HepG2 (cell line): ENCODE measurements at regions not wholly inside any gene's neighbourhood (a gene's known extent, or its start where the extent isn't known, plus 50 kb on each side); places are given as distances from the start of the nearest gene placed in this dataset.

Experiments used
- ATAC-seq: fragments of 200-7000 bp; cut with Tn5 transposase; 3 replicates; pipeline ENCODE4 v1.9.1; 2020; ENCODE audit warnings: mild to moderate bottlenecking, moderate library complexity
- BruUV-seq: library from RNA; stranded (reverse); fragments of 400-500 nt; replicated peaks from 2 replicates; lab custom pipeline; 2021; lab: Mats Ljungman, UMichigan
- CTCF ChIA-PET: fragments of 300-600 bp; formaldehyde crosslinking; extraction: SDS; loops from one replicate; lab custom pipeline; 2021; ENCODE audit warnings: low total read pairs, inconsistent platforms, low intra/inter-chr PET ratio; lab: Yijun Ruan, JAX
- POLR2A ChIA-PET: fragments of 350-600 bp; sonication (Branson Sonifier 250); formaldehyde crosslinking; loops from one replicate; lab custom pipeline; 2020; ENCODE audit warnings: antibody characterized with exemption, inconsistent platforms; lab: Yijun Ruan, JAX
- DNase-seq: peaks from one replicate; pipeline ENCODE4 v3.0.0-alpha.2; 2015; ENCODE audit warnings: low spot score
- FAIRE-seq: peaks from 3 replicates; lab custom pipeline; 2011; peaks lifted over from hg19 to GRCh38; lab: Jason Lieb, UNC
- H2AFZ ChIP-seq: one replicate; pipeline ENCODE4 v1.6.1; 2011; ENCODE audit warnings: low read length, inconsistent platforms
- H3K27ac ChIP-seq: fragments of 300-600 bp; 3 replicates; pipeline ENCODE4 v1.8.0; 2011; ENCODE audit warnings: mixed run types, mild to moderate bottlenecking, mixed read lengths, low read length, inconsistent platforms; ENCODE audit not compliant: insufficient read depth; ENCODE audit errors: extremely low read length
- H3K27me3 ChIP-seq, 2 experiments: fragments of 200-600 bp in 1 of 2; 2 replicates in 1 of 2; 3 replicates in 1 of 2; pipeline versions ENCODE4 v1.6.0 to v1.8.0; 2011; ENCODE audit warnings: low read length in 2 of 2, mild to moderate bottlenecking in 2 of 2, moderate library complexity in 2 of 2, inconsistent platforms in 1 of 2; ENCODE audit not compliant: insufficient read depth in 2 of 2, control insufficient read depth in 1 of 2
- H3K36me3 ChIP-seq, 2 experiments: fragments of 200-600 bp in 1 of 2; replicated peaks in 1 of 2; 2 replicates in 1 of 2; 3 replicates in 1 of 2; pipeline versions ENCODE4 v1.5.1 to v1.8.0; 2011; ENCODE audit warnings: low read length in 2 of 2, inconsistent platforms in 1 of 2; ENCODE audit not compliant: insufficient read depth in 2 of 2, control insufficient read depth in 1 of 2
- H3K4me1 ChIP-seq: 2 replicates; pipeline ENCODE4 v1.5.1; 2012; ENCODE audit warnings: low read length, inconsistent platforms; ENCODE audit not compliant: insufficient read depth
- H3K4me2 ChIP-seq: 2 replicates; pipeline ENCODE4 v1.6.0; 2011; ENCODE audit warnings: low read depth, low read length, inconsistent platforms
- H3K4me3 ChIP-seq, 3 experiments: fragments of 200-600 bp in 1 of 3; sonication (generic), shearing (Covaris generic) in 1 of 3; replicated peaks in 1 of 3; 2 replicates each; pipeline ENCODE4 v1.5.1; 2011 to 2016; ENCODE audit warnings: low read length in 3 of 3, inconsistent platforms in 2 of 3, low read depth in 2 of 3, mild to moderate bottlenecking in 2 of 3, control low read depth in 1 of 3, mixed read lengths in 1 of 3; ENCODE audit not compliant: insufficient read depth in 1 of 3
- H3K79me2 ChIP-seq: one replicate; pipeline ENCODE4 v1.6.1; 2011; ENCODE audit warnings: low read length, inconsistent platforms; ENCODE audit not compliant: insufficient read depth
- H3K9ac ChIP-seq: 2 replicates; pipeline ENCODE4 v1.6.0; 2011; ENCODE audit warnings: mild to moderate bottlenecking, low read depth, low read length, inconsistent platforms; ENCODE audit not compliant: insufficient read depth
- H3K9me3 ChIP-seq: 2 replicates; pipeline ENCODE4 v1.5.1; 2012; ENCODE audit warnings: mild to moderate bottlenecking, low read length
- H4K20me1 ChIP-seq: 2 replicates; pipeline ENCODE4 v1.6.0; 2011; ENCODE audit warnings: inconsistent platforms, mild to moderate bottlenecking, low read length, moderate library complexity; ENCODE audit not compliant: insufficient read depth
- EP300 ChIP-seq, 3 experiments: sonication (generic) in 1 of 3; formaldehyde crosslinking in 1 of 3; IDR thresholded peaks; 2 replicates each; pipeline versions ENCODE4 v1.5.1 to v1.6.1; 2011 to 2020; ENCODE audit warnings: low read depth in 2 of 3, low read length in 2 of 3, borderline replicate concordance in 1 of 3, improper control_type of control experiment in 1 of 3, mild to moderate bottlenecking in 1 of 3, missing genetic modification reagents in 1 of 3, moderate library complexity in 1 of 3
- ETV5 ChIP-seq: IDR thresholded peaks from 2 replicates; pipeline ENCODE4 v1.6.1; 2018; ENCODE audit warnings: missing biosample characterization, missing genetic modification reagents, inconsistent platforms, borderline replicate concordance
- GZF1 ChIP-seq: sonication (generic); formaldehyde crosslinking; IDR thresholded peaks from 2 replicates; pipeline ENCODE4 v1.5.1; 2020; ENCODE audit warnings: mild to moderate bottlenecking, missing genetic modification reagents
- PHB2 ChIP-seq: fragments of 450-650 bp; IDR thresholded peaks from 2 replicates; pipeline ENCODE4 v1.6.1; 2018; ENCODE audit not compliant: partially characterized antibody
- ZFP36L2 ChIP-seq: sonication (generic); formaldehyde crosslinking; IDR thresholded peaks from 2 replicates; pipeline ENCODE4 v1.4.0; 2020; ENCODE audit warnings: missing genetic modification reagents
- ZMYM2 ChIP-seq: sonication (generic); formaldehyde crosslinking; IDR thresholded peaks from 2 replicates; pipeline ENCODE4 v1.8.0; 2022; ENCODE audit warnings: mild to moderate bottlenecking, missing genetic modification reagents
- ZNF232 ChIP-seq: sonication (generic); formaldehyde crosslinking; IDR thresholded peaks from 2 replicates; pipeline ENCODE4 v1.4.0; 2020; ENCODE audit warnings: missing genetic modification reagents, borderline replicate concordance
- ZNF317 ChIP-seq: sonication (generic); formaldehyde crosslinking; IDR thresholded peaks from 2 replicates; pipeline ENCODE4 v1.5.0; 2020; ENCODE audit warnings: mild to moderate bottlenecking, missing genetic modification reagents
- ZNF724P ChIP-seq: sonication (generic); formaldehyde crosslinking; IDR thresholded peaks from 2 replicates; pipeline ENCODE4 v1.8.0; 2022; ENCODE audit warnings: missing genetic modification reagents, borderline replicate concordance
- ZNF761 ChIP-seq: sonication (generic); formaldehyde crosslinking; conservative IDR thresholded peaks from 2 replicates; pipeline ENCODE4 v1.4.0; 2020; ENCODE audit warnings: mild to moderate bottlenecking, missing genetic modification reagents
- ZNF790 ChIP-seq: sonication (generic); formaldehyde crosslinking; IDR thresholded peaks from 2 replicates; pipeline ENCODE4 v1.8.0; 2022; ENCODE audit warnings: missing genetic modification reagents, mild to moderate bottlenecking, borderline replicate concordance
- whole genome bisulfite sequencing: methylation state at CpG from one replicate; pipeline ENCODE4 v1.1.6; 2017; ENCODE audit warnings: low lambda C conversion rate; 5-methylcytosine and 5-hydroxymethylcytosine counted together
- in situ Hi-C: cut with HindIII; loops from 2 replicates; pipeline ENCODE4 v1.10.0; 2017; ENCODE audit warnings: low pct_unique_long_range_greater_than_20kb; ENCODE audit not compliant: extremely low pct_ligation_motif_present
- intact Hi-C: fragments of 100-400 bp; cut with micrococcal nuclease; formaldehyde crosslinking; loops from one replicate; pipeline ENCODE4 v1.10.0; 2022; ENCODE audit not compliant: unreplicated experiment
- TF ChIP-seq, protein P1 (sequence below): sonication (generic); formaldehyde crosslinking; IDR thresholded peaks from 2 replicates; pipeline ENCODE4 v1.5.0; 2020; ENCODE audit warnings: missing genetic modification reagents

- no peaks in the 10 kb centered on the region for H3K4me1 ChIP-seq
- DNase-seq: no peak
- POLR2A ChIA-PET: no interaction called here
- no peaks in the 10 kb centered on the region for H4K20me1 ChIP-seq
- H3K9ac ChIP-seq: no peak overlapping the region
- CTCF ChIA-PET: no interaction called here
- H3K27ac ChIP-seq: no peak overlapping the region
- 0% methylated on average over 4 of the region's 8 CpGs for WGBS
- H3K4me3 ChIP-seq: no peak overlapping the region
- intact Hi-C loops (no loop called here), in situ Hi-C loops (loop anchor here (10.0 kb wide), 1 partner anchor 87 kb away; no protein-coding TSS in a partner anchor)
- H3K27me3 ChIP-seq: peaks cover 10 to 68% of the 10 kb centered on the region in 2 experiments
- ATAC-seq: no peak
- no peak for FAIRE-seq
- no peak overlapping the region for H2AFZ ChIP-seq
- H3K36me3 ChIP-seq: no peaks in the 10 kb centered on the region
- no peak overlapping the region for H3K4me2 ChIP-seq
- H3K9me3 ChIP-seq: no peaks in the 10 kb centered on the region
- no TSS peak for BruUV-seq
- no peaks in the 10 kb centered on the region for H3K79me2 ChIP-seq
- TF ChIP-seq ZNF232 (CRISPR knock-in tag) (no peak), ETV5 (no peak), ZNF790 (CRISPR knock-in tag) (no peak), ZNF317 (CRISPR knock-in tag) (no peak), ZNF761 (CRISPR knock-in tag) (no peak), PHB2 (no peak)
- TF ChIP-seq, protein P1, sequence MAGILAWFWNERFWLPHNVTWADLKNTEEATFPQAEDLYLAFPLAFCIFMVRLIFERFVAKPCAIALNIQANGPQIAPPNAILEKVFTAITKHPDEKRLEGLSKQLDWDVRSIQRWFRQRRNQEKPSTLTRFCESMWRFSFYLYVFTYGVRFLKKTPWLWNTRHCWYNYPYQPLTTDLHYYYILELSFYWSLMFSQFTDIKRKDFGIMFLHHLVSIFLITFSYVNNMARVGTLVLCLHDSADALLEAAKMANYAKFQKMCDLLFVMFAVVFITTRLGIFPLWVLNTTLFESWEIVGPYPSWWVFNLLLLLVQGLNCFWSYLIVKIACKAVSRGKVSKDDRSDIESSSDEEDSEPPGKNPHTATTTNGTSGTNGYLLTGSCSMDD (CRISPR knock-in tag): no peak
Observed at GRCh38 chr13:111031531-111031961, 83.6 kb upstream of the ARHGEF7 start.

DNA sequence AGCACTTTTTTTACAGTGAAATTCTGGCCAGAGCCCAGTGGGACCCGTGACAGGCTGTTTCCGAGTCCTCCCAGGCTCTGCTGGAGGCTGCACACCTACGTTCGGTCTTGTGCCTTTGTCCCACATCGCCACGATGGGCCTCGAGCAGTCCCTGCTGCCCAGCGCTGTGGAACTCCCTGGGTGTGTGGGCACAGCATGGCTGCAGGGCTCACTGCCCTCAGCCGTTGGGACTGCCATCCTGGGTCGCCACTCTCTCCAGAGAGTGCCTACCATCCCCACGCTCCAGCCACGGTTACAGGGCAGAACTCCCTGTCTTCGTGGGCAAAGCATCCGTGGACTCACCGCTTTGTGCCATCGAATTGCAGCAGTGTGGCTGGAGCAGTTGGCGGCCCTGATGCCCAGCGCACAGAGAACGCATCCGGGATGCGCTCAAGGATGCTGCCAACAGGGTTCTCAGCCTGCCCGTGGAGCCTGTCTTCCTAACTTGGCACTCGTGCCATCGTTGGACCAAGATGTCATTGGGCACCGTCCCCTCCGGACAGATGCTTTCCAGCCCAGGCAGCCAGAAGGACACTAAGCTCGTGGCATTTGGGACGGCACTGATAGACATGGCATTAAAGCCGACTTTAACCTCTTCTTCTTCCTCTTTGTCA lies 85.0 kb upstream of the ARHGEF7 start:
- CTCF ChIA-PET: no interaction called here
- no peak overlapping the region for H3K4me2 ChIP-seq
- TF ChIP-seq ZNF724P (CRISPR knock-in tag) (no peak), GZF1 (no peak), ZMYM2 (CRISPR knock-in tag) (no peak), EP300 (IDR thresholded peaks at IDR 0.05; ENCODE audit: low read depth in 2 of 2, low read length in 2 of 2) (no peak), EP300 (CRISPR knock-in tag; IDR thresholded peaks at IDR 0.05; ENCODE audit: borderline replicate concordance) (no peak), ZFP36L2 (CRISPR knock-in tag) (no peak)
- H3K4me1 ChIP-seq: no peaks in the 10 kb centered on the region
- in situ Hi-C loops: loop anchor here (10.0 kb wide), 1 partner anchor 85 kb away; no protein-coding TSS in a partner anchor
- H3K9me3 ChIP-seq: no peaks in the 10 kb centered on the region
- H3K27me3 ChIP-seq: peaks cover 10 to 60% of the 10 kb centered on the region in 2 experiments
- BruUV-seq: no TSS peak
- DNase-seq (no peak), ATAC-seq (no peak), FAIRE-seq (no peak)
- POLR2A ChIA-PET: no interaction called here
- intact Hi-C loops: no loop called here
- H3K9ac ChIP-seq: no peak overlapping the region
- H3K27ac ChIP-seq: no peak overlapping the region
- no peaks in the 10 kb centered on the region for H4K20me1 ChIP-seq
- H3K4me3 ChIP-seq: no peak overlapping the region
- no peaks in the 10 kb centered on the region for H3K79me2 ChIP-seq
- H2AFZ ChIP-seq: no peak overlapping the region
- H3K36me3 ChIP-seq: no peaks in the 10 kb centered on the region
- WGBS: 8% methylated on average over 2 of the region's 29 CpGs
